GM12872 (cell line): ENCODE measurements at regions not wholly inside any gene's neighbourhood (a gene's known extent, or its start where the extent isn't known, plus 50 kb on each side); places are given as distances from the start of the nearest gene placed in this dataset.

Experiments
- TF ChIP-seq, protein P1 (sequence below): IDR thresholded peaks from 3 replicates; pipeline ENCODE4 v1.5.1; 2011; ENCODE audit warnings: low read depth, mild to moderate bottlenecking, low read length, moderate library complexity; ENCODE audit not compliant: insufficient read depth

DNA sequence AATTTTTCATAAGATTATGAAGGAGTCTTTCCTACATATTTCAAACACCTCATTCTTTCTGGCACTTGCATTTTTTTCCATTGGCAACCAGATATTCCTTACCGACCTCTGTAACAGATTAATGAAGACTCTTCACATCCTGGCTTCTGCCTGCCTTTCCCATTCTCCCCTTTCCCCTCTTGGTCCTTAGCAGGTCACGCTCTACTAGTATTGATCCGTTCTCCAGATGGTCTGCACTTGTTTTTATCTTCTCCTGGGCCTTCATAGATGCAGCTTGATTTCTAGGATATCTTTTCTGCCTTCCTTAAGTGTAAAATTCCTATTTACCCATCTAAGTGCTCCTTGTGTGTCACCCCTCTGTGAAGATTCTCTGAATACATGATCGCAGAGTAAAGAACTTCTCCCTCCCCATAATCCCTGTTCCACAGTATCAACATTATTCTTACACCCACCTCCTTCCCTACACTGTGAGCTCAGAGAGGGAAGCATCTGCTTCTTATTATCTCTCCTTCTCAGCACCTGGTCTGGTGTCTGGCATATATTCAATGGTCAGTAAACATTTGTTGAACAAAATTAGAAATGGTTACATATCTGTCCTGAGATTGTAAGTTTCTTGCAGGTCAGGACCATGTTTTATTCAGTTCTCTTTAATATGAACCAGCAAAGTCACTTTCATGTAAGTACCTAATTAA is 654.2 kb downstream of the REEP3 start:
- TF ChIP-seq, protein P1, sequence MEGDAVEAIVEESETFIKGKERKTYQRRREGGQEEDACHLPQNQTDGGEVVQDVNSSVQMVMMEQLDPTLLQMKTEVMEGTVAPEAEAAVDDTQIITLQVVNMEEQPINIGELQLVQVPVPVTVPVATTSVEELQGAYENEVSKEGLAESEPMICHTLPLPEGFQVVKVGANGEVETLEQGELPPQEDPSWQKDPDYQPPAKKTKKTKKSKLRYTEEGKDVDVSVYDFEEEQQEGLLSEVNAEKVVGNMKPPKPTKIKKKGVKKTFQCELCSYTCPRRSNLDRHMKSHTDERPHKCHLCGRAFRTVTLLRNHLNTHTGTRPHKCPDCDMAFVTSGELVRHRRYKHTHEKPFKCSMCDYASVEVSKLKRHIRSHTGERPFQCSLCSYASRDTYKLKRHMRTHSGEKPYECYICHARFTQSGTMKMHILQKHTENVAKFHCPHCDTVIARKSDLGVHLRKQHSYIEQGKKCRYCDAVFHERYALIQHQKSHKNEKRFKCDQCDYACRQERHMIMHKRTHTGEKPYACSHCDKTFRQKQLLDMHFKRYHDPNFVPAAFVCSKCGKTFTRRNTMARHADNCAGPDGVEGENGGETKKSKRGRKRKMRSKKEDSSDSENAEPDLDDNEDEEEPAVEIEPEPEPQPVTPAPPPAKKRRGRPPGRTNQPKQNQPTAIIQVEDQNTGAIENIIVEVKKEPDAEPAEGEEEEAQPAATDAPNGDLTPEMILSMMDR, result no peak

- TF ChIP-seq, protein P1, result no peak
Measured at GRCh38 chr10:64182671-64183070, 661.5 kb downstream of the REEP3 start.

GRCh38 chr10:64191286-64191685 is 670.1 kb downstream of the REEP3 start:
- TF ChIP-seq, protein P1, result no peak

DNA sequence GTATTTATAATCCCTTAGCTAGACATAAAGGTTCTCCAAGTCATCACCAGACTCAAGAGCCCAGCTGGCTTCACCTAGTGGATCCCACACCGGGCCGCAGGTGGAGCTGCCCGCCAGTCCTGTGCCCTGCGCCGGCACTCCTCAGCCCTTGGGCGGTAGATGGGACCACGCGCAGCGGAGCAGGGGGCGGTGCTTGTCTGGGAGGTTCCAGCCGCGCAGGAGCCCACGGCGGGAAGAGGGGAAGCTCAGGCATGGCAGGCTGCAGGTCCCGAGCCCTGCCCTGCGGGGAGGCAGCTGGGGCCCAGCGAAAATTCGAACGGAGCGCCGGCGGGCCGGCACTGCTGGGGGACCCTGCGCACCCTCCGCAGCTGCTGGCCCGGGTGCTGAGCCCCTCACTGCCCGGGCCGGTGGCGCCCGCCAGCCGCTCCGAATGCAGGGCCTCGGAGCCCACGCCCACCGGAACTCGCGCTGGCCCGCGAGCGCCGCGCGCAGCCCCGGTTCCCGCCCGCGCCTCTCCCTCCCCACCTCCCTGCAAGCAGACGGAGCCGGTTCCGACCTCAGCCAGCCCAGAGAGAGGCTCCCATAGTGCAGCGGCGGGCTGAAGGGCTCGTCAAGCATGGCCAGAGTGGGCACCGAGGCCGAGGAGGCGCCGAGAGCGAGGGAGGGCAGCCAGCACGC is 675.6 kb downstream of the REEP3 start:
- TF ChIP-seq, protein P1, result no peak

DNA sequence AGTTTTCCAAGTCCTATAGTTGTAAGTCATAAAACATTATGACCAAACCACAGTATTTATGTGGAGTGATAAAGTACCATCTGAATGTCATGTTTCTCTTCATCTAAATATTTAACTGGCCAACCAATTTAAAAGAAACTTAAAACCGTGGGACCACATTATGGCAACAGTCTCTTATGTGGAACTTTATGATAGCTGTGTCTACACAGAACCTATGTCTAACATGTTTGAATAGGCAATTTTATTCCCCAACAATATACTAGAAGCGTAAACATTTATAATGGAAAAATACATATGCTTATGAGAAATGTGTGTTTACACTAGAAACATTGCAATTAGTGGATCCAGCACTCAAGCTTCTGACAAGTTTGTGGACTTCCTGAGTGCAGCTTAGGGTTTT is 680.7 kb downstream of the REEP3 start:
- TF ChIP-seq, protein P1, result no peak

DNA sequence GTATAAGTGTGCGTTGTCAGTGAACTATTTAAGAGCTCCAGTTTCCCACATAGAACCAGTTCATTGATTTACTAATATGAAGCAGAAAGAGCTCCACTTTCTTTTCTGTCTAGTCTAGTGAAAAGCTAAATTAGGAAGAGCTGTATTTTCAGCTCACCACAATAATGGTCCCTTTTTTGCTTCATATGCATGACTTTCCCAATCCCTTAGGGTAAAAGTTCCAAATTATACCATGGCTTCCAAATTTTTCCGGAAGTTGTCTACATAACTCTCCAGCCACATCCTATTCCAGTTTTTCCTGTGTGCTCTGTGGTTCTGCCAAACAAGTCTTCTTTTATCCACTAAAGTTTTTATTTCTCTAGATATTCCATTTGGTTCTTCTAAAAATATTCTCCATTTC is 685.2 kb downstream of the REEP3 start:
- TF ChIP-seq, protein P1, result no peak

GRCh38 chr10:64209561-64209960 is 688.4 kb downstream of the REEP3 start:
- TF ChIP-seq, protein P1, result no peak
